Common myeloid progenitor, CD34-positive (primary cell): ENCODE measurements at regions not wholly inside any gene's neighbourhood (a gene's known extent, or its start where the extent isn't known, plus 50 kb on each side); places are given as distances from the start of the nearest gene placed in this dataset.

ENCODE experiments used
- CTCF ChIA-PET: fragments of 350-600 bp; sonication (Branson Sonifier 250); formaldehyde crosslinking; loops from one replicate; lab custom pipeline; 2021; ENCODE audit warnings: antibody characterized with exemption; lab: Charles Lee
- POLR2A ChIA-PET: fragments of 350-600 bp; sonication (Branson Sonifier 250); formaldehyde crosslinking; loops from one replicate; lab custom pipeline; 2021; ENCODE audit warnings: antibody characterized with exemption; lab: Charles Lee
- DNase-seq, 3 donors: peaks; one replicate each; pipeline versions ENCODE4 v3.0.0 to v3.0.0-alpha.2; 2013
- H3K27ac ChIP-seq, 2 experiments: 1 replicate in 1 of 2; 2 replicates in 1 of 2; pipeline ENCODE4 v1.7.0; 2013; ENCODE audit warnings: inconsistent platforms in 2 of 2, low read length in 2 of 2, mild to moderate bottlenecking in 2 of 2, low read depth in 1 of 2, moderate library complexity in 1 of 2; ENCODE audit not compliant: severe bottlenecking in 2 of 2, insufficient read depth in 1 of 2, poor library complexity in 1 of 2
- H3K27me3 ChIP-seq, 5 experiments: replicated peaks in 2 of 5; 1 replicate in 3 of 5; 2 replicates in 2 of 5; pipeline versions ENCODE4 v1.6.1 to v1.7.0; 2013; ENCODE audit warnings: low read length in 4 of 5, mild to moderate bottlenecking in 2 of 5, moderate library complexity in 2 of 5, inconsistent platforms in 1 of 5; ENCODE audit not compliant: insufficient read depth in 5 of 5, control insufficient read depth in 4 of 5
- H3K36me3 ChIP-seq, 4 experiments: 1 replicate in 2 of 4; 2 replicates in 2 of 4; pipeline versions ENCODE4 v1.6.1 to v1.7.0; 2013; ENCODE audit warnings: low read length in 3 of 4, control low read depth in 1 of 4, mild to moderate bottlenecking in 1 of 4; ENCODE audit not compliant: control insufficient read depth in 4 of 4, insufficient read depth in 4 of 4
- H3K4me1 ChIP-seq, 4 experiments: 1 replicate in 3 of 4; 2 replicates in 1 of 4; pipeline versions ENCODE4 v1.6.1 to v1.7.1; 2013; ENCODE audit warnings: low read length in 3 of 4, mild to moderate bottlenecking in 3 of 4, control low read depth in 1 of 4, inconsistent platforms in 1 of 4, moderate library complexity in 1 of 4; ENCODE audit not compliant: control insufficient read depth in 4 of 4, insufficient read depth in 4 of 4; ENCODE audit errors: control extremely low read depth in 1 of 4
- H3K4me3 ChIP-seq, 7 experiments: 1 replicate in 4 of 7; 2 replicates in 3 of 7; pipeline versions ENCODE4 v1.5.1 to v1.7.0; 2013; ENCODE audit warnings: mild to moderate bottlenecking in 7 of 7, low read length in 6 of 7, moderate library complexity in 6 of 7, inconsistent platforms in 2 of 7, low read depth in 2 of 7, control low read depth in 1 of 7; ENCODE audit not compliant: insufficient read depth in 4 of 7, control insufficient read depth in 1 of 7; ENCODE audit errors: extremely low read depth in 1 of 7
- H3K9me3 ChIP-seq, 5 experiments: 1 replicate in 4 of 5; 2 replicates in 1 of 5; pipeline versions ENCODE4 v1.6.1 to v1.7.1; 2013; ENCODE audit warnings: low read length in 4 of 5, mild to moderate bottlenecking in 2 of 5, inconsistent platforms in 1 of 5, low read depth in 1 of 5, moderate library complexity in 1 of 5; ENCODE audit not compliant: control insufficient read depth in 4 of 5, insufficient read depth in 2 of 5; ENCODE audit errors: control extremely low read depth in 1 of 5
- whole genome bisulfite sequencing: methylation state at CpG from one replicate; pipeline ENCODE4 v1.1.5; 2013; ENCODE audit not compliant: insufficient coverage; 5-methylcytosine and 5-hydroxymethylcytosine counted together

GRCh38 chr1:217021956-217022355, 298.7 kb upstream of the ESRRG start:
- ChIA-PET CTCF (interaction anchor here (0.7 kb wide), 1 partner anchor 1083 kb away, joined by 3 read pairs; no protein-coding TSS in a partner anchor), POLR2A (no interaction called here)
- Histone ChIP-seq H3K4me1 (peaks cover 0 to 4% (median under 1%) of the 10 kb centered on the region in 4 experiments), H3K4me3 (no peak overlapping the region), H3K36me3 (no peaks in the 10 kb centered on the region), H3K27me3 (no peaks in the 10 kb centered on the region), H3K9me3 (no peaks in the 10 kb centered on the region), H3K27ac (no peak overlapping the region)
- DNase-seq = no peak
- WGBS = 100% methylated on average over 1 of the region's 2 CpGs

- Histone ChIP-seq H3K27me3 (no peaks in the 10 kb centered on the region), H3K27ac (no peak overlapping the region), H3K4me3 (no peak overlapping the region), H3K4me1 (no peaks in the 10 kb centered on the region), H3K36me3 (no peaks in the 10 kb centered on the region), H3K9me3 (no peaks in the 10 kb centered on the region)
- WGBS = no CpG with 5 or more reads among the region's 2 CpGs
- no peak for DNase-seq
- POLR2A ChIA-PET = no interaction called here
- CTCF ChIA-PET = no interaction called here
These were observed 298.2 kb upstream of the ESRRG start for GRCh38 chr1:217021400-217021799.

- Histone ChIP-seq H3K9me3 (no peaks in the 10 kb centered on the region), H3K36me3 (no peaks in the 10 kb centered on the region), H3K4me1 (no peaks in the 10 kb centered on the region), H3K4me3 (no peak overlapping the region), H3K27me3 (no peaks in the 10 kb centered on the region), H3K27ac (no peak overlapping the region)
- no CpG with 5 or more reads among the region's 2 CpGs for WGBS
- ChIA-PET POLR2A (no interaction called here), CTCF (no interaction called here)
- no peak for DNase-seq
These were observed 296.2 kb upstream of the ESRRG start for GRCh38 chr1:217019475-217019874.

- CTCF ChIA-PET = no interaction called here
- H3K27me3 ChIP-seq = peaks cover 0 to 2% (median 0%) of the 10 kb centered on the region in 5 experiments
- POLR2A ChIA-PET = no interaction called here
- no peak overlapping the region for H3K4me3 ChIP-seq
- H3K27ac ChIP-seq = no peak overlapping the region
- no peaks in the 10 kb centered on the region for H3K36me3 ChIP-seq
- no peaks in the 10 kb centered on the region for H3K9me3 ChIP-seq
- 100% methylated on average over 1 of the region's 3 CpGs for WGBS
- no peak for DNase-seq
- no peaks in the 10 kb centered on the region for H3K4me1 ChIP-seq
These were observed 295.4 kb upstream of the ESRRG start for GRCh38 chr1:217018648-217019047.

GRCh38 chr1:217017165-217017564, 293.9 kb upstream of the ESRRG start:
- H3K4me1 ChIP-seq = no peaks in the 10 kb centered on the region
- no peak overlapping the region for H3K27ac ChIP-seq
- H3K36me3 ChIP-seq = no peaks in the 10 kb centered on the region
- H3K4me3 ChIP-seq = no peak overlapping the region
- CTCF ChIA-PET = no interaction called here
- no peaks in the 10 kb centered on the region for H3K9me3 ChIP-seq
- POLR2A ChIA-PET = no interaction called here
- peaks cover 0 to 2% (median 0%) of the 10 kb centered on the region in 5 experiments for H3K27me3 ChIP-seq
- DNase-seq = no peak

- no peaks in the 10 kb centered on the region for H3K4me1 ChIP-seq
- CTCF ChIA-PET = no interaction called here
- no peak overlapping the region for H3K4me3 ChIP-seq
- no peak overlapping the region for H3K27ac ChIP-seq
- POLR2A ChIA-PET = no interaction called here
- peaks cover 0 to 2% (median 0%) of the 10 kb centered on the region in 5 experiments for H3K27me3 ChIP-seq
- DNase-seq = no peak
- H3K36me3 ChIP-seq = no peaks in the 10 kb centered on the region
- no peaks in the 10 kb centered on the region for H3K9me3 ChIP-seq
These were observed 290.8 kb upstream of the ESRRG start for GRCh38 chr1:217014066-217014465.

- ChIA-PET CTCF (no interaction called here), POLR2A (no interaction called here)
- no peak for DNase-seq
- no peaks in the 10 kb centered on the region for H3K9me3 ChIP-seq
- no peaks in the 10 kb centered on the region for H3K4me1 ChIP-seq
- H3K4me3 ChIP-seq = no peak overlapping the region
- peaks cover 0 to 2% (median 0%) of the 10 kb centered on the region in 5 experiments for H3K27me3 ChIP-seq
- no peaks in the 10 kb centered on the region for H3K36me3 ChIP-seq
- no peak overlapping the region for H3K27ac ChIP-seq
These were observed 289.4 kb upstream of the ESRRG start for GRCh38 chr1:217012659-217013058.
